A549 (cell line): ENCODE measurements at regions not wholly inside any gene's neighbourhood (a gene's known extent, or its start where the extent isn't known, plus 50 kb on each side); places are given as distances from the start of the nearest gene placed in this dataset.

ENCODE experiments used
- ATOH8 ChIP-seq: fragments of 250-450 bp; sonication (Bioruptor Pico); IDR thresholded peaks from 2 replicates; pipeline ENCODE4 v1.5.0; 2020; ENCODE audit warnings: low read depth, mild to moderate bottlenecking, moderate library complexity
- BCL3 ChIP-seq: fragments of >200 bp; sonication (Bioruptor Twin); formaldehyde crosslinking; IDR thresholded peaks from 3 replicates; pipeline ENCODE4 v1.6.1; 2016
- CBX2 ChIP-seq: fragments of 200-600 bp; sonication (generic); IDR thresholded peaks from 2 replicates; pipeline ENCODE4 v1.6.1; 2016; ENCODE audit warnings: low read depth, mild to moderate bottlenecking, borderline replicate concordance
- CBX8 ChIP-seq: fragments of 200-600 bp; sonication (generic); IDR thresholded peaks from 2 replicates; pipeline ENCODE4 v1.6.1; 2016
- CHD4 ChIP-seq: fragments of 200-600 bp; sonication (generic); IDR thresholded peaks from 2 replicates; pipeline ENCODE4 v1.6.1; 2016; ENCODE audit warnings: antibody characterized with exemption, mild to moderate bottlenecking, borderline replicate concordance
- EHF ChIP-seq: fragments of 250-450 bp; sonication (Bioruptor Pico); IDR thresholded peaks from 2 replicates; pipeline ENCODE4 v1.5.0; 2020; ENCODE audit warnings: mild to moderate bottlenecking
- ELK1 ChIP-seq: fragments of 150-350 bp; IDR thresholded peaks from 2 replicates; pipeline ENCODE4 v1.6.1; 2014; ENCODE audit warnings: low read depth, mild to moderate bottlenecking, low read length
- EP300 ChIP-seq, 2 experiments: fragments of >200 bp; sonication (Bioruptor Twin); formaldehyde crosslinking; IDR thresholded peaks; 2 replicates in 1 of 2; 3 replicates in 1 of 2; pipeline ENCODE4 v1.6.1; 2016 to 2017
- ESRRA ChIP-seq: fragments of 150-350 bp; IDR thresholded peaks from 2 replicates; pipeline ENCODE4 v1.6.1; 2014; ENCODE audit warnings: mild to moderate bottlenecking, low read length, borderline replicate concordance
- FOSB ChIP-seq: fragments of 250-450 bp; sonication (Bioruptor Pico); IDR thresholded peaks from 2 replicates; pipeline ENCODE4 v1.5.0; 2020; ENCODE audit warnings: mild to moderate bottlenecking, moderate library complexity
- FOSL2 ChIP-seq, 2 experiments: fragments of 450-650 bp in 1 of 2; fragments of >200 bp in 1 of 2; sonication (Bioruptor Twin) in 1 of 2; formaldehyde crosslinking; IDR thresholded peaks; 2 replicates each; pipeline versions ENCODE4 v1.5.0 to v1.6.1; 2016 to 2020; ENCODE audit warnings: mild to moderate bottlenecking in 1 of 2, moderate library complexity in 1 of 2
- FOXS1 ChIP-seq: fragments of 250-450 bp; sonication (Bioruptor Pico); IDR thresholded peaks from 2 replicates; pipeline ENCODE4 v1.5.0; 2020; ENCODE audit warnings: mild to moderate bottlenecking, moderate library complexity
- GATA3 ChIP-seq: IDR thresholded peaks from 2 replicates; pipeline ENCODE4 v1.6.1; 2012; ENCODE audit warnings: borderline replicate concordance
- HEYL ChIP-seq: fragments of 250-450 bp; sonication (Bioruptor Pico); IDR thresholded peaks from 2 replicates; pipeline ENCODE4 v1.8.0; 2021; ENCODE audit warnings: mild to moderate bottlenecking, moderate library complexity
- HOXA7 ChIP-seq: fragments of 250-450 bp; sonication (Bioruptor Pico); IDR thresholded peaks from 2 replicates; pipeline ENCODE4 v1.5.0; 2020; ENCODE audit warnings: mild to moderate bottlenecking, moderate library complexity
- JUNB ChIP-seq: fragments of >200 bp; sonication (Bioruptor Twin); formaldehyde crosslinking; IDR thresholded peaks from 2 replicates; pipeline ENCODE4 v1.6.1; 2016
- KDM1A ChIP-seq: fragments of 200-600 bp; sonication (generic); IDR thresholded peaks from 2 replicates; pipeline ENCODE4 v1.6.1; 2016; ENCODE audit warnings: low read depth, mild to moderate bottlenecking
- KDM5A ChIP-seq: fragments of 200-600 bp; sonication (generic); IDR thresholded peaks from 2 replicates; pipeline ENCODE4 v1.6.1; 2016; ENCODE audit warnings: antibody characterized with exemption, mild to moderate bottlenecking
- MAZ ChIP-seq: fragments of 150-350 bp; IDR thresholded peaks from 2 replicates; pipeline ENCODE4 v1.6.1; 2014; ENCODE audit warnings: antibody characterized with exemption, low read depth, low read length, borderline replicate concordance
- MYC ChIP-seq: IDR thresholded peaks from 2 replicates; pipeline ENCODE4 v1.6.1; 2012; ENCODE audit warnings: mild to moderate bottlenecking, inconsistent platforms, low read length, improper control_type of control experiment, borderline replicate concordance
- NPAS2 ChIP-seq: fragments of 250-450 bp; sonication (Bioruptor Pico); IDR thresholded peaks from 2 replicates; pipeline ENCODE4 v1.8.0; 2022; ENCODE audit warnings: mild to moderate bottlenecking, moderate library complexity, borderline replicate concordance
- NR3C1 ChIP-seq: fragments of >200 bp; sonication (Bioruptor Twin); formaldehyde crosslinking; IDR thresholded peaks from 3 replicates; pipeline ENCODE4 v1.6.1; 2017
- PHF8 ChIP-seq: fragments of 200-600 bp; sonication (generic); IDR thresholded peaks from 2 replicates; pipeline ENCODE4 v1.6.1; 2016; ENCODE audit warnings: low read depth, mild to moderate bottlenecking, antibody characterized with exemption, moderate library complexity, borderline replicate concordance
- POLR2A ChIP-seq: IDR thresholded peaks from 2 replicates; pipeline ENCODE4 v1.6.1; 2012; ENCODE audit warnings: mild to moderate bottlenecking, low read length
- RARB ChIP-seq: fragments of 250-450 bp; sonication (Bioruptor Pico); IDR thresholded peaks from 2 replicates; pipeline ENCODE4 v1.8.0; 2021; ENCODE audit warnings: mild to moderate bottlenecking, moderate library complexity
- TFCP2L1 ChIP-seq: fragments of 250-450 bp; sonication (Bioruptor Pico); IDR thresholded peaks from 2 replicates; pipeline ENCODE4 v1.5.0; 2021; ENCODE audit warnings: mild to moderate bottlenecking
- ZC3H11A ChIP-seq: fragments of 450-650 bp; IDR thresholded peaks from 2 replicates; pipeline ENCODE4 v1.6.1; 2014; ENCODE audit warnings: antibody characterized with exemption, mild to moderate bottlenecking
- ZFP36 ChIP-seq: fragments of 450-650 bp; IDR thresholded peaks from 2 replicates; pipeline ENCODE4 v1.6.1; 2014; ENCODE audit warnings: borderline replicate concordance; ENCODE audit not compliant: partially characterized antibody
- ZSCAN20 ChIP-seq: fragments of 250-450 bp; sonication (Bioruptor Pico); IDR thresholded peaks from 2 replicates; pipeline ENCODE4 v1.8.0; 2022; ENCODE audit warnings: mild to moderate bottlenecking, moderate library complexity
- TF ChIP-seq, protein P1 (sequence below): fragments of 450-650 bp; IDR thresholded peaks from 2 replicates; pipeline ENCODE4 v1.6.1; 2014; ENCODE audit warnings: antibody characterized with exemption
- TF ChIP-seq, protein P2 (sequence below): fragments of 200-600 bp; sonication (generic); IDR thresholded peaks from 2 replicates; pipeline ENCODE4 v1.6.1; 2016; ENCODE audit warnings: antibody characterized with exemption, mild to moderate bottlenecking, moderate library complexity
- TF ChIP-seq, protein P3 (sequence below): IDR thresholded peaks from 2 replicates; pipeline ENCODE4 v1.6.1; 2012
- TF ChIP-seq, protein P4 (sequence below): IDR thresholded peaks from 2 replicates; pipeline ENCODE4 v1.6.1; 2012; ENCODE audit warnings: low read depth, borderline replicate concordance

DNA sequence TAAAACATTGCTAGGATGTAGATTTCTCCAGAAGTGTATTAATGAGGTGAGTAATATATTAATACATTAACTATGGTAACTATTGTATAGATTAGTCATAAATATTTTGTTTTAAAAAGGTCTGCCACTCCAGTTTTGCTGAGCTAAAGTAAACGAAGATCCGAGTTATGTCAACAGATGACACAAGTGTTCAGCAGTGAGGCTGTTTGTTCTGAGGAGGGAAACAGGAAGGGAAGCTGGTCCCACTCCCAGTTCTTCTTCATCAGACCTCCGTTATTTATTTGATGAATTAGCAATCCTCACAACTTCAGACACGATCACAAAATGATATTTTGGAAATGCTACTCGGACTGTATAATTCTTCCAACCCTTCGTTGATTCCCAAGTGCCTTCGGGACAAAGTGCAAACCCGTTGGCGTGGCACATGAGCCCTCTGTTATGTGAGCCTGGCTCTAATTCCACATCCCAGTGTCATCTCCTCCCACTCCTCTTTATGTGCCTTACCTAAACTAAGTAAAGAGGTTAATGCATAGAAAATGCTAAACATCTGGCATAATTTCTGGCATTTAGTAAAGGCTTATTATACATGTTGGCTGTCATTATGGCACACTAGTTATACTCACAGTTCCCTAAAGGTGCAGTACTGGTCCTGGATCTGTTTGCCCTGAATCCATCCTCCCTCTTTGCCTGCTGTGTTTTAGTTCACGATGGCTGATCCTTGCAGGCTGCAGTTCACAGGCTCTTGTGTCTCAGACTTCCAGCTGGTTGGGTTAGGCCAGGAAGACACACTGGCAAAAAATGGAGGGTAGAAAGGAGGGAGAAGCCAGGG, 190.6 kb upstream of the LNX1 start (continued):
- TF ChIP-seq ESRRA (no peak), NR3C1 (no peak), EP300 (IDR thresholded peaks at IDR 0.05) (peak; percentile 81 to 82; a peak in 3 of 5 replicates), TFCP2L1 (CRISPR knock-in tag) (no peak), BCL3 (peak; percentile 63; the same call in 1 of the 3 replicates), KDM5A (no peak), ZFP36 (no peak), ZSCAN20 (CRISPR knock-in tag) (no peak), NPAS2 (no peak), FOXS1 (peak; percentile 45; the same call in 1 of the 2 replicates), ELK1 (no peak), GATA3 (peak; percentile 85; the same call in 1 of the 2 replicates), MYC (no peak), FOSB (no peak), RARB (CRISPR knock-in tag) (no peak), FOSL2 (IDR thresholded peaks at IDR 0.05) (peak; percentile 74), FOSL2 (CRISPR knock-in tag; IDR thresholded peaks at IDR 0.05) (peak; percentile 85), CHD4 (no peak), HEYL (CRISPR knock-in tag) (no peak), MAZ (no peak), HOXA7 (CRISPR knock-in tag) (no peak), ZC3H11A (no peak), POLR2A (no peak), EHF (CRISPR knock-in tag) (no peak), ATOH8 (no peak), KDM1A (no peak), CBX2 (no peak), CBX8 (no peak), JUNB (peak; percentile 91), PHF8 (no peak)
- TF ChIP-seq, protein P1, sequence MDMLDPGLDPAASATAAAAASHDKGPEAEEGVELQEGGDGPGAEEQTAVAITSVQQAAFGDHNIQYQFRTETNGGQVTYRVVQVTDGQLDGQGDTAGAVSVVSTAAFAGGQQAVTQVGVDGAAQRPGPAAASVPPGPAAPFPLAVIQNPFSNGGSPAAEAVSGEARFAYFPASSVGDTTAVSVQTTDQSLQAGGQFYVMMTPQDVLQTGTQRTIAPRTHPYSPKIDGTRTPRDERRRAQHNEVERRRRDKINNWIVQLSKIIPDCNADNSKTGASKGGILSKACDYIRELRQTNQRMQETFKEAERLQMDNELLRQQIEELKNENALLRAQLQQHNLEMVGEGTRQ: no peak
- TF ChIP-seq, protein P2, sequence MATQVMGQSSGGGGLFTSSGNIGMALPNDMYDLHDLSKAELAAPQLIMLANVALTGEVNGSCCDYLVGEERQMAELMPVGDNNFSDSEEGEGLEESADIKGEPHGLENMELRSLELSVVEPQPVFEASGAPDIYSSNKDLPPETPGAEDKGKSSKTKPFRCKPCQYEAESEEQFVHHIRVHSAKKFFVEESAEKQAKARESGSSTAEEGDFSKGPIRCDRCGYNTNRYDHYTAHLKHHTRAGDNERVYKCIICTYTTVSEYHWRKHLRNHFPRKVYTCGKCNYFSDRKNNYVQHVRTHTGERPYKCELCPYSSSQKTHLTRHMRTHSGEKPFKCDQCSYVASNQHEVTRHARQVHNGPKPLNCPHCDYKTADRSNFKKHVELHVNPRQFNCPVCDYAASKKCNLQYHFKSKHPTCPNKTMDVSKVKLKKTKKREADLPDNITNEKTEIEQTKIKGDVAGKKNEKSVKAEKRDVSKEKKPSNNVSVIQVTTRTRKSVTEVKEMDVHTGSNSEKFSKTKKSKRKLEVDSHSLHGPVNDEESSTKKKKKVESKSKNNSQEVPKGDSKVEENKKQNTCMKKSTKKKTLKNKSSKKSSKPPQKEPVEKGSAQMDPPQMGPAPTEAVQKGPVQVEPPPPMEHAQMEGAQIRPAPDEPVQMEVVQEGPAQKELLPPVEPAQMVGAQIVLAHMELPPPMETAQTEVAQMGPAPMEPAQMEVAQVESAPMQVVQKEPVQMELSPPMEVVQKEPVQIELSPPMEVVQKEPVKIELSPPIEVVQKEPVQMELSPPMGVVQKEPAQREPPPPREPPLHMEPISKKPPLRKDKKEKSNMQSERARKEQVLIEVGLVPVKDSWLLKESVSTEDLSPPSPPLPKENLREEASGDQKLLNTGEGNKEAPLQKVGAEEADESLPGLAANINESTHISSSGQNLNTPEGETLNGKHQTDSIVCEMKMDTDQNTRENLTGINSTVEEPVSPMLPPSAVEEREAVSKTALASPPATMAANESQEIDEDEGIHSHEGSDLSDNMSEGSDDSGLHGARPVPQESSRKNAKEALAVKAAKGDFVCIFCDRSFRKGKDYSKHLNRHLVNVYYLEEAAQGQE: no peak
- TF ChIP-seq, protein P3, sequence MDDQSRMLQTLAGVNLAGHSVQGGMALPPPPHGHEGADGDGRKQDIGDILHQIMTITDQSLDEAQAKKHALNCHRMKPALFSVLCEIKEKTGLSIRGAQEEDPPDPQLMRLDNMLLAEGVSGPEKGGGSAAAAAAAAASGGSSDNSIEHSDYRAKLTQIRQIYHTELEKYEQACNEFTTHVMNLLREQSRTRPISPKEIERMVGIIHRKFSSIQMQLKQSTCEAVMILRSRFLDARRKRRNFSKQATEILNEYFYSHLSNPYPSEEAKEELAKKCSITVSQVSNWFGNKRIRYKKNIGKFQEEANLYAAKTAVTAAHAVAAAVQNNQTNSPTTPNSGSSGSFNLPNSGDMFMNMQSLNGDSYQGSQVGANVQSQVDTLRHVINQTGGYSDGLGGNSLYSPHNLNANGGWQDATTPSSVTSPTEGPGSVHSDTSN: no peak; the same call in 1 of the 2 replicates
- TF ChIP-seq, protein P4, sequence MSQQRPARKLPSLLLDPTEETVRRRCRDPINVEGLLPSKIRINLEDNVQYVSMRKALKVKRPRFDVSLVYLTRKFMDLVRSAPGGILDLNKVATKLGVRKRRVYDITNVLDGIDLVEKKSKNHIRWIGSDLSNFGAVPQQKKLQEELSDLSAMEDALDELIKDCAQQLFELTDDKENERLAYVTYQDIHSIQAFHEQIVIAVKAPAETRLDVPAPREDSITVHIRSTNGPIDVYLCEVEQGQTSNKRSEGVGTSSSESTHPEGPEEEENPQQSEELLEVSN: no peak; the same call in 1 of the 2 replicates
